IPS-20b (cell line): ENCODE measurements at regions not wholly inside any gene's neighbourhood (a gene's known extent, or its start where the extent isn't known, plus 50 kb on each side); places are given as distances from the start of the nearest gene placed in this dataset.

Source experiments
- H3K27ac ChIP-seq: one replicate; pipeline ENCODE4 v1.5.1; 2013; ENCODE audit warnings: low read length
- H3K27me3 ChIP-seq: 2 replicates; pipeline ENCODE4 v1.6.1; 2013; ENCODE audit warnings: mild to moderate bottlenecking, low read length, inconsistent platforms; ENCODE audit not compliant: insufficient read depth
- H3K36me3 ChIP-seq: 2 replicates; pipeline ENCODE4 v1.6.1; 2013; ENCODE audit warnings: low read depth, mild to moderate bottlenecking, inconsistent platforms, low read length, moderate library complexity; ENCODE audit not compliant: insufficient read depth
- H3K4me1 ChIP-seq: 2 replicates; pipeline ENCODE4 v1.6.1; 2013; ENCODE audit warnings: mild to moderate bottlenecking, control low read depth, inconsistent platforms, low read length, moderate library complexity; ENCODE audit not compliant: insufficient read depth
- H3K4me3 ChIP-seq: 2 replicates; pipeline ENCODE4 v1.5.1; 2013; ENCODE audit warnings: mild to moderate bottlenecking, low read length, inconsistent platforms
- H3K9ac ChIP-seq: 2 replicates; pipeline ENCODE4 v1.6.1; 2013; ENCODE audit warnings: low read depth, mild to moderate bottlenecking, inconsistent platforms, low read length, moderate library complexity
- H3K9me3 ChIP-seq: 2 replicates; pipeline ENCODE4 v1.6.1; 2013; ENCODE audit warnings: mild to moderate bottlenecking, low read depth, low read length, inconsistent platforms; ENCODE audit not compliant: insufficient read depth

DNA sequence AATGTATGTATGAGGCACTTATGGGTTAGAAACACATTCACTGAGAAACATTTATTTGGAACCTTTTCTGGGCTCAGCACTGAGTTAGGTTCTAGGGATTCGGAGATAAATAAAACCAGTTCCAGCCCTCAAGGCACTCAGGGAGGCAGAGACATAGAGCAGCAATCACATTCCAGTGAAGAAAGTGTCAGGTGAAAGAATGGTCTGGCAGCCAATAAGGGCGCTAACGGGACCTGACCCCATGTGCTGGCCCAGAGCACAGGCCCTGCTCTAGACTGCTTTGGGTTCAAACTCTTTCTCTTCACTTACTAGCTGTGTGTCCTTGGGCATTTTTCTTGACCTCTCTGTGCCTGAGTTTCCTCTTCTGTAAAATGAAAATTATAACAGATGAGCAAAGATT is 146.0 kb upstream of the SYT13 start:
- Histone ChIP-seq H3K36me3 (no peaks in the 10 kb centered on the region), H3K4me3 (no peak overlapping the region), H3K4me1 (no peaks in the 10 kb centered on the region; the same call in 1 of the 2 replicates), H3K27ac (no peak overlapping the region), H3K9ac (no peak overlapping the region), H3K9me3 (no peaks in the 10 kb centered on the region), H3K27me3 (peaks cover 4% of the 10 kb centered on the region; the same call in 1 of the 2 replicates)

- Histone ChIP-seq H3K9me3 (no peaks in the 10 kb centered on the region), H3K27me3 (peaks cover 4% of the 10 kb centered on the region; the same call in 1 of the 2 replicates), H3K36me3 (no peaks in the 10 kb centered on the region), H3K9ac (no peak overlapping the region), H3K27ac (no peak overlapping the region), H3K4me3 (no peak overlapping the region), H3K4me1 (no peaks in the 10 kb centered on the region; the same call in 1 of the 2 replicates)
Observed at GRCh38 chr11:45431046-45432018, 145.2 kb upstream of the SYT13 start.

GRCh38 chr11:45430361-45430760 is 144.2 kb upstream of the SYT13 start:
- Histone ChIP-seq H3K27ac (no peak overlapping the region), H3K9ac (no peak overlapping the region), H3K36me3 (no peaks in the 10 kb centered on the region), H3K9me3 (no peaks in the 10 kb centered on the region), H3K4me1 (no peaks in the 10 kb centered on the region; the same call in 1 of the 2 replicates), H3K27me3 (peaks cover 4% of the 10 kb centered on the region; the same call in 1 of the 2 replicates), H3K4me3 (no peak overlapping the region)

- no peaks in the 10 kb centered on the region; the same call in 1 of the 2 replicates for H3K4me1 ChIP-seq
- no peaks in the 10 kb centered on the region for H3K9me3 ChIP-seq
- H3K27me3 ChIP-seq, result no peaks in the 10 kb centered on the region; the same call in 1 of the 2 replicates
- H3K27ac ChIP-seq, result no peak overlapping the region
- H3K36me3 ChIP-seq, result no peaks in the 10 kb centered on the region
- H3K9ac ChIP-seq, result no peak overlapping the region
- H3K4me3 ChIP-seq, result no peak overlapping the region
Observed at GRCh38 chr11:45429719-45430118, 143.6 kb upstream of the SYT13 start.

DNA sequence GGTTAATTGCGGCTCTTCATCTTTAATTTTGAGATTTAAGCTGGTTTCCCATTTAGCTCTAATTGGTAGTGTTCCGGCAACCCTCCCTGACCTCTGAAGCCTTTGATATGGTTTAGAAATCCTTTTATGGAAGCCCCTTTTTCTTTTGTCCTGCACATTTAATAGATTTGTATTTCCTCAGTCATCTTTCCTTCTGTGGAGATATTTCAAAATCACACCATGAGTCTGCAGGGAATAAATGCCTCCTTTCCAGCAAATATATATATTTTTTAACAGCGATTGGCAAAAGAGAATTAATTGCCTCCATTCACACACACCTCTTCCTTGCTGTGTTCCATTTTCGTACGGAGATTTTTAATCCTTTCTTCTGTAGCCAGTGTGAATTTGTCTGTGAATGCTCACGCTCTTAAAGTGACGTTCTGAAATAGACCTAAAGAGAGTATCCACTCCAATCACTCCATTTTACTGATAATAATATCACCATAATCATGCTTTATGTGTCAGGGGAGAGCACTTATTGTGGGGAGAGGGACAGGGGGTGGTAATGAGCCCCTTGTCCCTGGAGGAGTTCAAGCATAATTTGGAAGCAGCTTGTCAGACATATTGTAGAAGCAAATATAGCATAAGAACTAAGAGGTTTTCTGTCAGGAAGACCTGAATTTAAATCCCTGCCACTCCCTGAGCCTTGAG is 142.5 kb upstream of the SYT13 start:
- H3K27me3 ChIP-seq, result no peaks in the 10 kb centered on the region; the same call in 1 of the 2 replicates
- no peak overlapping the region for H3K4me3 ChIP-seq
- H3K9ac ChIP-seq, result no peak overlapping the region
- H3K4me1 ChIP-seq, result no peaks in the 10 kb centered on the region; the same call in 1 of the 2 replicates
- H3K36me3 ChIP-seq, result no peaks in the 10 kb centered on the region
- no peak overlapping the region for H3K27ac ChIP-seq
- H3K9me3 ChIP-seq, result no peaks in the 10 kb centered on the region

DNA sequence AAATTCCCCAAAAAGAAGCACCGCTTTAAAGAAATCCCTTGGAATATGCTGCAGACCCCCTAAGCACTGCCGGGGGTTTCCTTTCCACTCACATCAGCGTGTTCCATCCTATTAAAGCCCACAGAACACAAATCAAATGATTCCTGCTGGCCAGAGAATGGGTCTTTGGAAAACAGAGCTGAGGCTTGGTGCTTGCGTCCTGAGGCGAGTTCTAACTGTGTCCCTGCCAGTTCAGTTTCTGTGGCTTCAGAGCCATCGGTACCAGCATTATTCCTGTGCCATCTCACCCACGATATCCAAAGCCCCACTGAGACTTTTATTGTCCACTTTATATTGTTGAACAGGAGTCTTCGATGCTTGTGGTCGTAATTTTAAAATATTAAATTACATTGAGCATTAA is 142.0 kb upstream of the SYT13 start:
- no peaks in the 10 kb centered on the region for H3K9me3 ChIP-seq
- no peak overlapping the region for H3K4me3 ChIP-seq

DNA sequence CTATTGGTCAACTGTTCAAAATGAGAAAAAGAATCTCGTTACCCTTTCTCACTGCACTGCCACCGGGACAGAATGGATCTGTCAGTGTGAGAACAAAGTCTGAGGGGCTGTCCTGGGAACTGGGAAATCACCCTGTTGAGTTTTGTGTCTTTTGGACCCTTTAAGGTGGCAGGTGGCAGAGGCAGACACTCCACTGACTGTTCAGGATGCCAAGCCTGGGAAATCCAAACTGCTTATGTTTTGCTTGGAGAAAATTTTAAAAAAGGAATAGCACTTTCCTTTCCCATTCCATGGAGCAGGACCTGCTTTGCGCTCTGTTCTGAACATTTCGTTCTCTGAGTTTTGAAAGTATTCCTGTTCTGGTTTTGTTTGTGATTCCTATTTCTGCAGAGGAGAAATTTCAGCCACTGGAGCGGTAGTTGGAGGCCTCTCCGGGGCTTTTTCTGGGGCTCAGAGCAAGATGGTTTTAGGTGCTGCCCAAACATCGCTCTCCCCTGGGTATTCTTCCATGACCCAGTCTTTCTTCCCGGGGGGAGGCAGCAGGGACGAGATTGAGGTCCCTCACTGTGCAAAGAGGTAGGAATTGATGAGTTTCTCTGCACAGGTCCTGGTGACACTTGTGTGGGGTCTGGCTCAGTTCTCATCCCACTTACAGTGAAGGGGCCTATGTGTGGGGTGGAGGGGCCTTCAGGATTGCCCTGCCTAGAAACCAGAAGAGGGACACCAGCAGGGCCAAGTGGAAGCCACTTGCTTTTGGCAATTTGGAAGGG is 138.5 kb upstream of the SYT13 start:
- no peaks in the 10 kb centered on the region for H3K27me3 ChIP-seq
- no peak overlapping the region for H3K27ac ChIP-seq
- H3K4me3 ChIP-seq, result no peak overlapping the region
- no peaks in the 10 kb centered on the region for H3K9me3 ChIP-seq
- no peaks in the 10 kb centered on the region for H3K4me1 ChIP-seq
- H3K36me3 ChIP-seq, result no peaks in the 10 kb centered on the region
- H3K9ac ChIP-seq, result no peak overlapping the region

More for the DNA sequence above, 142.0 kb upstream of the SYT13 start:
- no peak overlapping the region for H3K9ac ChIP-seq
- H3K27ac ChIP-seq, result no peak overlapping the region
- no peaks in the 10 kb centered on the region; the same call in 1 of the 2 replicates for H3K27me3 ChIP-seq
- H3K36me3 ChIP-seq, result no peaks in the 10 kb centered on the region
- no peaks in the 10 kb centered on the region; the same call in 1 of the 2 replicates for H3K4me1 ChIP-seq

GRCh38 chr11:45423475-45424120 is 137.5 kb upstream of the SYT13 start:
- Histone ChIP-seq H3K4me1 (no peaks in the 10 kb centered on the region), H3K4me3 (no peak overlapping the region), H3K9me3 (no peaks in the 10 kb centered on the region), H3K9ac (no peak overlapping the region), H3K36me3 (no peaks in the 10 kb centered on the region), H3K27ac (no peak overlapping the region), H3K27me3 (no peaks in the 10 kb centered on the region)

DNA sequence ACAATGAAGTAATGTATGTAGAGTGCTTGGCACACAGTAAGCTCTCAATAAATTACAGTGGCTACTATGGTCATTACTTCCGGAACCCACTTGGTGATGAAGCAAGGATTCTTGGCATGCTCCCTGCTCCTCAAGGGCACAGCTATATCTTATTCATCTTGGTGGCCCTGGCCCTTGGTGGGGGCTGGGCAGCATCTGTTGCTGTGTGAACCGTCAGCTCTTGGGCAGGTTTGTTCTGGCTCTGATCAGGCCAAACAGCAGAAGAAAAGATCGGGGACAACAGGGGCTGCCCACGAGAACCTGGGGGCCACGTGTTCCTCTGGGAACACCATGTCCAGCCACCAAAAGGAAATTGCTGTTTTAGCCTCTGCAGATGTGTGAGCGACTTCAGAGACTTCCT is 136.9 kb upstream of the SYT13 start:
- Histone ChIP-seq H3K9ac (no peak overlapping the region), H3K36me3 (no peaks in the 10 kb centered on the region), H3K4me1 (no peaks in the 10 kb centered on the region), H3K4me3 (no peak overlapping the region), H3K27me3 (no peaks in the 10 kb centered on the region), H3K27ac (no peak overlapping the region), H3K9me3 (no peaks in the 10 kb centered on the region)

DNA sequence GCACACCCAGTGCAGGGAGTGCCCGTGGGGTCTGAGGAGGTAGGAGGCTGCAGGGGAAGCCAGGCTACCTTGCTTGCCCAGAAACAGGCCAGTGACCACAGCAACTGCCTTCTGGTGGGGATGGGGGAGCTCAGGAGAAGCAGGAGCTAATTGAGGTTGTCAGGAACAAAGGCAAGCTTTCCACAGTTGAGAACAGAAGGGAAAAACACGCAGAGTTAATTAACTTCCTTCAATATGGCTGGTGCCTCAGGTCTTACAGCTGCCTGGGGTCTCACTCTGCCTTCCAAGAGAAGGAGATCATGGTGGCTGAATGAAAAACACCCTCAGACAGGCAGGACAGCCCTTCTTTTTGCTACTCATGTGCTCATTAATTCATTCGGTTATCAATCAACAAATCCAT is 127.9 kb upstream of the SYT13 start:
- Histone ChIP-seq H3K27ac (no peak overlapping the region), H3K4me3 (no peak overlapping the region), H3K9ac (no peak overlapping the region), H3K27me3 (no peaks in the 10 kb centered on the region), H3K36me3 (no peaks in the 10 kb centered on the region), H3K9me3 (no peaks in the 10 kb centered on the region), H3K4me1 (peaks cover 33% of the 10 kb centered on the region)
